Esophagus squamous epithelium (tissue), 5 donors: ENCODE measurements at regions not wholly inside any gene's neighbourhood (a gene's known extent, or its start where the extent isn't known, plus 50 kb on each side); places are given as distances from the start of the nearest gene placed in this dataset.
"Not testable (repeated sequence)": the region's sequence is repeated elsewhere in the genome, so short reads cannot be mapped to it uniquely, and the experiment has no call there.

Source experiments
- DNase-seq: peaks from one replicate; lab custom pipeline; 2025; lab: John Stamatoyannopoulos, UW
- H3K27ac ChIP-seq, 4 donors: fragments of 200-600 bp; sonication (generic); one replicate each; pipeline ENCODE4 v1.5.1; 2016 to 2019; ENCODE audit warnings: mild to moderate bottlenecking in 1 of 4
- H3K27me3 ChIP-seq, 4 donors: fragments of 200-600 bp; sonication (generic); 1 replicate in 3 of 4; 2 replicates in 1 of 4; pipeline versions ENCODE4 v1.5.1 to v1.6.0; 2017 to 2021; ENCODE audit warnings: antibody characterized with exemption in 1 of 4
- H3K36me3 ChIP-seq, 3 donors: fragments of 200-600 bp; sonication (generic); one replicate each; pipeline ENCODE4 v1.5.1; 2016 to 2019
- H3K4me1 ChIP-seq, 3 donors: fragments of 200-600 bp; sonication (generic); one replicate each; pipeline ENCODE4 v1.5.1; 2017 to 2019
- H3K4me3 ChIP-seq, 4 donors: fragments of 200-600 bp; sonication (generic); 1 replicate in 3 of 4; 2 replicates in 1 of 4; pipeline ENCODE4 v1.5.1; 2016 to 2019; ENCODE audit warnings: mild to moderate bottlenecking in 2 of 4, moderate library complexity in 1 of 4
- H3K9me3 ChIP-seq, 3 donors: fragments of 200-600 bp; sonication (generic); one replicate each; pipeline ENCODE4 v1.5.1; 2016 to 2019
- POLR2A ChIP-seq, 4 donors: fragments of 450-650 bp; IDR thresholded peaks; one replicate each; pipeline ENCODE4 v1.6.1; 2017; ENCODE audit warnings: antibody characterized with exemption in 4 of 4, mild to moderate bottlenecking in 4 of 4, moderate library complexity in 3 of 4
- WGBS, 2 donors: methylation state at CpG; one replicate each; pipeline ENCODE4 v1.1.5; 2018; 5-methylcytosine and 5-hydroxymethylcytosine counted together
- intact Hi-C: fragments of 100-400 bp; cut with DNase I; formaldehyde crosslinking; loops from one replicate; pipeline ENCODE4 v1.15.0; 2022
- TF ChIP-seq, protein P1 (sequence below), 6 experiments: fragments of 450-650 bp in 4 of 6; fragments of 200-600 bp in 2 of 6; sonication (generic) in 2 of 6; IDR thresholded peaks; one replicate each; pipeline ENCODE4 v1.5.1; 2016 to 2019; ENCODE audit warnings: antibody characterized with exemption in 6 of 6, mild to moderate bottlenecking in 4 of 6, moderate library complexity in 4 of 6
- donor health status: DM: yes; HTN: yes; CAD: no.

GRCh38 chr13:33409673-33410510 lies 124.3 kb upstream of the STARD13 start:
- Histone ChIP-seq H3K9me3 (no peaks in the 10 kb centered on the region), H3K27me3 (no peaks in the 10 kb centered on the region), H3K27ac (no peak overlapping the region), H3K4me1 (no peaks in the 10 kb centered on the region), H3K36me3 (no peaks in the 10 kb centered on the region), H3K4me3 (no peak overlapping the region)
- 83 to 100% methylated on average over 1 of the region's 1 CpG for WGBS, 2 donors
- intact Hi-C loops = no loop called here
- DNase-seq = no peak
- TF ChIP-seq, protein P1, sequence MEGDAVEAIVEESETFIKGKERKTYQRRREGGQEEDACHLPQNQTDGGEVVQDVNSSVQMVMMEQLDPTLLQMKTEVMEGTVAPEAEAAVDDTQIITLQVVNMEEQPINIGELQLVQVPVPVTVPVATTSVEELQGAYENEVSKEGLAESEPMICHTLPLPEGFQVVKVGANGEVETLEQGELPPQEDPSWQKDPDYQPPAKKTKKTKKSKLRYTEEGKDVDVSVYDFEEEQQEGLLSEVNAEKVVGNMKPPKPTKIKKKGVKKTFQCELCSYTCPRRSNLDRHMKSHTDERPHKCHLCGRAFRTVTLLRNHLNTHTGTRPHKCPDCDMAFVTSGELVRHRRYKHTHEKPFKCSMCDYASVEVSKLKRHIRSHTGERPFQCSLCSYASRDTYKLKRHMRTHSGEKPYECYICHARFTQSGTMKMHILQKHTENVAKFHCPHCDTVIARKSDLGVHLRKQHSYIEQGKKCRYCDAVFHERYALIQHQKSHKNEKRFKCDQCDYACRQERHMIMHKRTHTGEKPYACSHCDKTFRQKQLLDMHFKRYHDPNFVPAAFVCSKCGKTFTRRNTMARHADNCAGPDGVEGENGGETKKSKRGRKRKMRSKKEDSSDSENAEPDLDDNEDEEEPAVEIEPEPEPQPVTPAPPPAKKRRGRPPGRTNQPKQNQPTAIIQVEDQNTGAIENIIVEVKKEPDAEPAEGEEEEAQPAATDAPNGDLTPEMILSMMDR (IDR thresholded peaks at IDR 0.05) = no peak
- TF ChIP-seq POLR2A (IDR thresholded peaks at IDR 0.05) = no peak

GRCh38 chr13:33410619-33411018 lies 125.1 kb upstream of the STARD13 start:
- no peak overlapping the region for H3K27ac ChIP-seq
- 78 to 92% methylated on average over 2 of the region's 2 CpGs for WGBS, 2 donors
- intact Hi-C loops = no loop called here

DNA sequence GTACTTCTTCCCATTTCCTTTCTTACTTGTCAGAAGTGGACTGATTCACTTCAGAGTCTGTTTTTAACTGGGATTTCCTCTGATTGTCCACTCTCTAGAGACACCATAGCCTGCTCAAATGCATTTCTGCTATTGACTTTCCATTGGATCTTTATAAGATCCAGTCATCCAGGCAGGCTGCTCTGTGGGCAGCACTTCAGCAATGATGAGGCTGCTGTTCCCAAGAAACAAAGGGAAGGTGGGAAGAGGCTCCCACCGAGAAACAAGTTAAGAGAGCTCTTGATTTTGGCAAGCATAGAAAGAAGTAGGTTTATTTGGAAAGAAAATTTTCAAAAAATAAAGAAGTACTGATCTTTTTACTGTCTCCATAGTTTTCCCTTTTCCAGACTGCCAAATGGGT lies 125.8 kb upstream of the STARD13 start:
- DNase-seq = no peak
- intact Hi-C loops = no loop called here
- no peaks in the 10 kb centered on the region for H3K36me3 ChIP-seq
- H3K9me3 ChIP-seq = no peaks in the 10 kb centered on the region
- TF ChIP-seq, protein P1 (IDR thresholded peaks at IDR 0.05) = no peak
- TF ChIP-seq POLR2A (IDR thresholded peaks at IDR 0.05) = no peak
- no peaks in the 10 kb centered on the region for H3K27me3 ChIP-seq
- H3K4me1 ChIP-seq = no peaks in the 10 kb centered on the region
- no peak overlapping the region for H3K4me3 ChIP-seq
- no peak overlapping the region for H3K27ac ChIP-seq
- 63 to 79% methylated on average over 1 of the region's 1 CpG for WGBS, 2 donors

More at GRCh38 chr13:33410619-33411018, 125.1 kb upstream of the STARD13 start:
- Histone ChIP-seq H3K27me3 (no peaks in the 10 kb centered on the region), H3K36me3 (no peaks in the 10 kb centered on the region), H3K4me3 (no peak overlapping the region), H3K4me1 (no peaks in the 10 kb centered on the region), H3K9me3 (no peaks in the 10 kb centered on the region)
- no peak for TF ChIP-seq POLR2A (IDR thresholded peaks at IDR 0.05)
- TF ChIP-seq, protein P1 (IDR thresholded peaks at IDR 0.05) = no peak
- no peak for DNase-seq

GRCh38 chr13:33415822-33416221 lies 130.3 kb upstream of the STARD13 start:
- intact Hi-C loops = no loop called here
- DNase-seq = no peak
- Histone ChIP-seq H3K4me3 (no peak overlapping the region), H3K4me1 (no peaks in the 10 kb centered on the region), H3K27ac (no peak overlapping the region), H3K36me3 (no peaks in the 10 kb centered on the region), H3K27me3 (no peaks in the 10 kb centered on the region), H3K9me3 (no peaks in the 10 kb centered on the region)
- WGBS, 2 donors = 80 to 93% methylated on average over 1 of the region's 1 CpG
- TF ChIP-seq, protein P1 (IDR thresholded peaks at IDR 0.05) = no peak
- TF ChIP-seq POLR2A (IDR thresholded peaks at IDR 0.05) = no peak

- H3K27me3 ChIP-seq, H3K9me3 ChIP-seq, H3K27ac ChIP-seq, H3K4me1 ChIP-seq, H3K36me3 ChIP-seq, H3K4me3 ChIP-seq, intact Hi-C loops, DNase-seq: not testable (repeated sequence)
- 30% methylated on average over 3 of the region's 7 CpGs; no CpG with 5 or more reads in 1 of the 2 donors for WGBS, 2 donors
Observed at GRCh38 chr13:33418224-33418953, 132.8 kb upstream of the STARD13 start.

- H3K9me3 ChIP-seq, H3K36me3 ChIP-seq, H3K4me3 ChIP-seq, DNase-seq, H3K27me3 ChIP-seq, intact Hi-C loops, H3K27ac ChIP-seq, H3K4me1 ChIP-seq: not testable (repeated sequence)
Observed at GRCh38 chr13:33420117-33420516, 134.6 kb upstream of the STARD13 start.
